GM19467 (cell line): ENCODE measurements at regions not wholly inside any gene's neighbourhood (a gene's known extent, or its start where the extent isn't known, plus 50 kb on each side); places are given as distances from the start of the nearest gene placed in this dataset.
"Not testable (repeated sequence)": the region's sequence is repeated elsewhere in the genome, so short reads cannot be mapped to it uniquely, and the experiment has no call there.

Source experiments
- ATAC-seq: cut with Tn5 transposase; IDR thresholded peaks from one replicate; pipeline ENCODE4 v1.9.1; 2021; ENCODE audit warnings: mild to moderate bottlenecking, moderate library complexity; ENCODE audit not compliant: unreplicated experiment

- ATAC-seq, result no peak
Observed at GRCh38 chr7:19307554-19307953, 162.3 kb upstream of the FERD3L start.

GRCh38 chr7:19305698-19306097 is 160.5 kb upstream of the FERD3L start:
- no peak for ATAC-seq

GRCh38 chr7:19304086-19304485 is 158.9 kb upstream of the FERD3L start:
- ATAC-seq, result no peak

- ATAC-seq, result no peak
Observed at GRCh38 chr7:19302731-19303130, 157.5 kb upstream of the FERD3L start.

- no peak for ATAC-seq
Observed at GRCh38 chr7:19296617-19297016, 151.4 kb upstream of the FERD3L start.

- ATAC-seq, result no peak
Observed at GRCh38 chr7:19295376-19295775, 150.2 kb upstream of the FERD3L start.

- no peak for ATAC-seq
Observed at GRCh38 chr7:19294619-19295018, 149.4 kb upstream of the FERD3L start.

GRCh38 chr7:19293431-19293830 is 148.2 kb upstream of the FERD3L start:
- no peak for ATAC-seq

- ATAC-seq, result no peak
Observed at GRCh38 chr7:19290968-19291367, 145.7 kb upstream of the FERD3L start.

GRCh38 chr7:19290066-19290465 is 144.8 kb upstream of the FERD3L start:
- no peak for ATAC-seq

GRCh38 chr7:19284596-19285300 is 139.5 kb upstream of the FERD3L start:
- ATAC-seq, result no peak

- ATAC-seq, result no peak
Observed at GRCh38 chr7:19284136-19284535, 138.9 kb upstream of the FERD3L start.

- no peak for ATAC-seq
Observed at GRCh38 chr7:19275000-19275399, 129.8 kb upstream of the FERD3L start.

GRCh38 chr7:19272329-19272728 is 127.1 kb upstream of the FERD3L start:
- ATAC-seq, result not testable (repeated sequence)

- no peak for ATAC-seq
Observed at GRCh38 chr7:19269301-19269700, 124.1 kb upstream of the FERD3L start.

- no peak for ATAC-seq
Observed at GRCh38 chr7:19268737-19269136, 123.5 kb upstream of the FERD3L start.

GRCh38 chr7:19262826-19263225 is 117.6 kb upstream of the FERD3L start:
- no peak for ATAC-seq

GRCh38 chr7:19249281-19249680 is 104.1 kb upstream of the FERD3L start:
- ATAC-seq, result no peak

- ATAC-seq, result no peak
Observed at GRCh38 chr7:19248681-19249080, 103.5 kb upstream of the FERD3L start.

- no peak for ATAC-seq
Observed at GRCh38 chr7:19248115-19248514, 102.9 kb upstream of the FERD3L start.

GRCh38 chr7:19247017-19247416 is 101.8 kb upstream of the FERD3L start:
- ATAC-seq, result no peak

- ATAC-seq, result no peak
Observed at GRCh38 chr7:19242246-19242645, 97.0 kb upstream of the FERD3L start.

- ATAC-seq, result no peak
Observed at GRCh38 chr7:19239951-19240350, 94.7 kb upstream of the FERD3L start.
